Activated naive CD8-positive, alpha-beta T cell (primary cell): ENCODE measurements at regions not wholly inside any gene's neighbourhood (a gene's known extent, or its start where the extent isn't known, plus 50 kb on each side); places are given as distances from the start of the nearest gene placed in this dataset.
"Not testable (repeated sequence)": the region's sequence is repeated elsewhere in the genome, so short reads cannot be mapped to it uniquely, and the experiment has no call there.

Experiments
- H3K27ac Mint-ChIP-seq: one replicate; pipeline ENCODE4 v1.8.0; 2021; ENCODE audit warnings: mixed read lengths
- H3K27me3 Mint-ChIP-seq: one replicate; pipeline ENCODE4 v1.8.0; 2021; ENCODE audit warnings: mixed read lengths
- H3K36me3 Mint-ChIP-seq: one replicate; pipeline ENCODE4 v1.8.0; 2021; ENCODE audit warnings: mixed read lengths
- H3K4me1 Mint-ChIP-seq: one replicate; pipeline ENCODE4 v1.8.0; 2021; ENCODE audit warnings: low read depth, mixed read lengths
- H3K4me3 Mint-ChIP-seq: one replicate; pipeline ENCODE4 v1.8.0; 2021; ENCODE audit warnings: mild to moderate bottlenecking, mixed read lengths
- H3K9me3 Mint-ChIP-seq: one replicate; pipeline ENCODE4 v1.8.0; 2021; ENCODE audit warnings: low read depth, mixed read lengths

- H3K27ac Mint-ChIP-seq, H3K36me3 Mint-ChIP-seq, H3K4me3 Mint-ChIP-seq, H3K9me3 Mint-ChIP-seq, H3K4me1 Mint-ChIP-seq, H3K27me3 Mint-ChIP-seq: not testable (repeated sequence)
These were observed 121.0 kb upstream of the CCNG1 start for GRCh38 chr5:163316374-163316773.

GRCh38 chr5:163318707-163319106 is 118.7 kb upstream of the CCNG1 start:
- Mint-ChIP-seq H3K27me3 (no peaks in the 10 kb centered on the region), H3K27ac (no peak overlapping the region), H3K4me3 (no peak overlapping the region), H3K4me1 (no peaks in the 10 kb centered on the region), H3K9me3 (no peaks in the 10 kb centered on the region), H3K36me3 (no peaks in the 10 kb centered on the region)

GRCh38 chr5:163321511-163321910 is 115.9 kb upstream of the CCNG1 start:
- H3K36me3 Mint-ChIP-seq: no peaks in the 10 kb centered on the region

GRCh38 chr5:163330723-163331668 is 106.4 kb upstream of the CCNG1 start:
- H3K27me3 Mint-ChIP-seq: peaks cover 7% of the 10 kb centered on the region
- H3K4me1 Mint-ChIP-seq: no peaks in the 10 kb centered on the region
- H3K36me3 Mint-ChIP-seq: no peaks in the 10 kb centered on the region
- no peaks in the 10 kb centered on the region for H3K9me3 Mint-ChIP-seq
- H3K27ac Mint-ChIP-seq: no peak overlapping the region
- H3K4me3 Mint-ChIP-seq: no peak overlapping the region

More at GRCh38 chr5:163321511-163321910, 115.9 kb upstream of the CCNG1 start:
- Mint-ChIP-seq H3K9me3 (no peaks in the 10 kb centered on the region), H3K27me3 (peaks cover 6% of the 10 kb centered on the region), H3K4me1 (no peaks in the 10 kb centered on the region), H3K27ac (no peak overlapping the region), H3K4me3 (no peak overlapping the region)

- not testable (repeated sequence) for H3K4me3 Mint-ChIP-seq, H3K36me3 Mint-ChIP-seq, H3K4me1 Mint-ChIP-seq, H3K9me3 Mint-ChIP-seq, H3K27ac Mint-ChIP-seq, H3K27me3 Mint-ChIP-seq
These were observed 101.3 kb upstream of the CCNG1 start for GRCh38 chr5:163336074-163336473.

- Mint-ChIP-seq H3K9me3 (no peaks in the 10 kb centered on the region), H3K4me1 (no peaks in the 10 kb centered on the region), H3K4me3 (no peak overlapping the region), H3K36me3 (no peaks in the 10 kb centered on the region), H3K27ac (no peak overlapping the region), H3K27me3 (peaks cover 2% of the 10 kb centered on the region)
These were observed 98.2 kb upstream of the CCNG1 start for GRCh38 chr5:163339148-163339547.

GRCh38 chr5:163340378-163340777 is 97.0 kb upstream of the CCNG1 start:
- not testable (repeated sequence) for H3K27ac Mint-ChIP-seq, H3K4me1 Mint-ChIP-seq, H3K27me3 Mint-ChIP-seq, H3K36me3 Mint-ChIP-seq, H3K9me3 Mint-ChIP-seq, H3K4me3 Mint-ChIP-seq

DNA sequence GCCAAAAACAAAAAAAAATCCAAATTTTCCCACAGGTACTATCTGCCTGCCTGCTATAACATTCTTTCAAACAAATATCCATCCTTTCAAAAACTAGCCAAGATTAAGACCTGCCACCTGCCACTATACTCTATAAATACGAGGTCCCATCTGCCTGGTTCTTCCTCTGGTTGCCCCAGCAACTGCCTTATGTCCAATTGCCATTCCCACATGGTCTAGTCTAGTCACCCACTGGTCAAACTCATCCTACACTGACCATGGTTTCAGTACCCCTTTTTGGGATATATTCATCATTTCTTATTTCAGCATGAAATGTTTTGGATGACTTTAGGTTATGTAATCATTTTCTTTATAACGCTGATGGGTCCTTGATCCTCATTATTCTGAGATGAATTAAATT is 95.1 kb upstream of the CCNG1 start:
- no peaks in the 10 kb centered on the region for H3K36me3 Mint-ChIP-seq
- no peaks in the 10 kb centered on the region for H3K4me1 Mint-ChIP-seq
- H3K27ac Mint-ChIP-seq: no peak overlapping the region
- no peaks in the 10 kb centered on the region for H3K9me3 Mint-ChIP-seq
- H3K27me3 Mint-ChIP-seq: peaks cover 3% of the 10 kb centered on the region
- no peak overlapping the region for H3K4me3 Mint-ChIP-seq

DNA sequence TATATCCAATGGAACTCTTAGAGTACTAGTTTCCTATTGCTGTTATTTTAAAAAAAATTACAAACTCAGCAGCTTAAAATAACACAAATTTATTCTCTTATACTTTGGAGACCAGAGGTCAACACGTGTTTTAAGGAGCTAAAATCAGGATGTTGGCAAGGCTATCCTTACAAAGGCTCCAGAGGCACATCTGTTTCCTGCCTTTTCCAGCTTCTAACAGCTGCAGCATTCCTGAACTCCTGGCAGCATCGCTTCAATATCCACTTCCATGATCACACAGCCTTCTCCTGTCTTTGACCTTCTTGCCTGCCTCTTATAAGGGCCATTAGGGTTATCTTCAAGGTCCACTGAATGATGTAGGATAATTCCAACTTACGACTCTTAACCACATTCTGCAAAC is 92.2 kb upstream of the CCNG1 start:
- Mint-ChIP-seq H3K36me3 (no peaks in the 10 kb centered on the region), H3K4me1 (no peaks in the 10 kb centered on the region), H3K9me3 (no peaks in the 10 kb centered on the region), H3K27me3 (peaks cover 3% of the 10 kb centered on the region), H3K4me3 (no peak overlapping the region), H3K27ac (no peak overlapping the region)

DNA sequence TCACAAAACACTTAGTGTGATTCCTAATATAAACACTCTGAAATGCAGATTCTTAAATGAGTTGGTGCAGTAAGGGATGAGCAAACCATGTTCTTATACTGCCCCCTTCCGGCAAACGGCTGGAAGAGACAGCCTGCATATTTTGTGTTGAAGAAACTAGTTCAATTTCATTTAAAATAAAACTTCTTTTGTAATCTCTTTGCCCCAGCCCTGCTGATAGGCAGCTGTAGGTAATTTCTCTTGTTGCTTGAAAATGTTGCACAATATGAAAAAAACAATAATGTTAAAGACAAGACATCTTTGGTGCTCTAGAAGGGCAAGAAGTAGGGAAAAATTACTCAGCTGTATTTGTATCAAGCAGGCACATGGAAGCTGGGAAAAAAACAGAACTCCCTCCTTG is 89.7 kb upstream of the CCNG1 start:
- H3K27me3 Mint-ChIP-seq: peaks cover 7% of the 10 kb centered on the region
- H3K4me1 Mint-ChIP-seq: no peaks in the 10 kb centered on the region
- no peaks in the 10 kb centered on the region for H3K9me3 Mint-ChIP-seq
- no peak overlapping the region for H3K27ac Mint-ChIP-seq
- H3K36me3 Mint-ChIP-seq: no peaks in the 10 kb centered on the region
- H3K4me3 Mint-ChIP-seq: no peak overlapping the region

GRCh38 chr5:163350083-163350482 is 87.3 kb upstream of the CCNG1 start:
- peaks cover 9% of the 10 kb centered on the region for H3K27me3 Mint-ChIP-seq
- no peak overlapping the region for H3K4me3 Mint-ChIP-seq
- no peak overlapping the region for H3K27ac Mint-ChIP-seq
- no peaks in the 10 kb centered on the region for H3K9me3 Mint-ChIP-seq
- H3K4me1 Mint-ChIP-seq: no peaks in the 10 kb centered on the region
- H3K36me3 Mint-ChIP-seq: no peaks in the 10 kb centered on the region

GRCh38 chr5:163352531-163352930 is 84.9 kb upstream of the CCNG1 start:
- Mint-ChIP-seq H3K27ac (no peak overlapping the region), H3K36me3 (no peaks in the 10 kb centered on the region), H3K27me3 (peaks cover 6% of the 10 kb centered on the region), H3K4me1 (no peaks in the 10 kb centered on the region), H3K4me3 (no peak overlapping the region), H3K9me3 (no peaks in the 10 kb centered on the region)

DNA sequence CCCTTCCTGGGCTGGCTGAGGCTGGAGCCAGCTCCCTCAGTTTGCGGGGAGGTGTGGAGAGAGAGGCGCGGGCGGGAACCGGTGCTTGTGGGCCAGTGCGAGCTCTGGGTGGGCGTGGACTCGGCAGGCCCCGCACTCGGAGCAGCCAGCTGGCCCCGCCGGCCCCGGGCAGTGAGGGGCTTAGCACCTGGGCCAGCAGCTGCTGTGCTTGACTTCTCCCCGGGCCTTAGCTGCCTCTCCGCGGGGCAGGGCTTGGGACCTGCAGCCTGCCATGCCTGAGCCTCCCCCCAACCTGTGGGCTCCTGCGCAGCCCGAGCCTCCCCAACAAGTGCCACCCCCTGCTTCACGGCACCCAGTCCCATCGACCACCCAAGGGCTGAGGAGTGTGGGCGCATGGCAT is 81.6 kb upstream of the CCNG1 start:
- not testable (repeated sequence) for H3K27ac Mint-ChIP-seq, H3K4me1 Mint-ChIP-seq, H3K4me3 Mint-ChIP-seq, H3K27me3 Mint-ChIP-seq, H3K36me3 Mint-ChIP-seq, H3K9me3 Mint-ChIP-seq

DNA sequence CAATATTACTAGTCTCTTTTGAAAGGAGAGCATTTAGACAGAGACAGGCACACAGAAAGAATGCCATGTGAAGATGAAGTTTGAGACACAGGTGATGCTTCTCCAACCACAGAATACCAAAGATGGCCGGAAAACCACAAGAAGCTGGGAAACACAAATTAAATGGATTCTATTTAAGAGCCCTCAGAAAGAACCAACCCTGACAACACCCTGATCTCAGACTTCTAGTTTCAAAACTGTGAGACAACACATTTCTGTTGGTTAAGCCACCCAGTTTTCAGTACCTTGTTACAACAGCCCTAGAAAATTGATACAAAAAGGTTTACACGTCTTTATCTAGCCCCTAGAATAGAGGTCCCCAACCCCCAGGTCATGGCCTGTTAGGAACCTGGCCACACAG is 79.8 kb upstream of the CCNG1 start:
- Mint-ChIP-seq H3K4me3 (no peak overlapping the region), H3K9me3 (no peaks in the 10 kb centered on the region), H3K36me3 (no peaks in the 10 kb centered on the region), H3K27ac (no peak overlapping the region), H3K27me3 (peaks cover 6% of the 10 kb centered on the region), H3K4me1 (no peaks in the 10 kb centered on the region)

- H3K9me3 Mint-ChIP-seq: no peaks in the 10 kb centered on the region
- peaks cover 5% of the 10 kb centered on the region for H3K27me3 Mint-ChIP-seq
- H3K36me3 Mint-ChIP-seq: no peaks in the 10 kb centered on the region
- H3K4me3 Mint-ChIP-seq: no peak overlapping the region
- no peaks in the 10 kb centered on the region for H3K4me1 Mint-ChIP-seq
- H3K27ac Mint-ChIP-seq: no peak overlapping the region
These were observed 76.7 kb upstream of the CCNG1 start for GRCh38 chr5:163360656-163361055.

DNA sequence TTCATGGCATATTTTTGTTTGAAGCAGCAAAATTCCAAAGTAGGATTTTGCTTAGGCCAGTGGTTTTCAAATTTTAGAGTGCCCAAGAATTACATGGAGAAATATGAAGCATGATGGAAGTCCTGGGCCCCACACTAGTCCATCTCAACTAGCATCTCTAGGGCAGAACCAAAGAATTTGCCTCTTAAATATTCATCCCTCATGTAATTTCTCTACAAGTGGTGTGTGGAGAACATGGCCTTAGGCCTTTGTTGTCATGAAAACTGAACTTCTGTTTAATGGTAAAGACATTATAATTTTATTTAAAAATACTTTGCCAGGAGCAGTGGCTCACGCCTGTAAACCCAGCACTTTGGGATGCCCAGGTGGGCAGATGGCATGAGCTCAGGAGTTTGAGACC is 75.9 kb upstream of the CCNG1 start:
- Mint-ChIP-seq H3K27ac (no peak overlapping the region), H3K9me3 (no peaks in the 10 kb centered on the region), H3K4me3 (no peak overlapping the region), H3K27me3 (peaks cover 5% of the 10 kb centered on the region), H3K4me1 (no peaks in the 10 kb centered on the region), H3K36me3 (no peaks in the 10 kb centered on the region)
